ENCODE measurements at regions not wholly inside any gene's neighbourhood (a gene's known extent, or its start where the extent isn't known, plus 50 kb on each side); places are given as distances from the start of the nearest gene placed in this dataset.

GRCh38 chrX:130482871-130483270, 81.1 kb downstream of the RBMX2 start:
- TF ChIP-seq CTCF (IDR thresholded peaks at IDR 0.05), result no peak
- no peak for TF ChIP-seq POLR2A (IDR thresholded peaks at IDR 0.05)
